Adipocyte (in vitro differentiated cells): ENCODE measurements at regions not wholly inside any gene's neighbourhood (a gene's known extent, or its start where the extent isn't known, plus 50 kb on each side); places are given as distances from the start of the nearest gene placed in this dataset.

Experiments
- DNase-seq: peaks from one replicate; pipeline ENCODE4 v3.0.0-alpha.2; 2015; ENCODE audit warnings: low read depth
- H3K27me3 ChIP-seq: replicated peaks from 2 replicates; pipeline ENCODE4 v1.7.0; 2013; ENCODE audit warnings: mild to moderate bottlenecking, low read length, moderate library complexity; ENCODE audit not compliant: control insufficient read depth, insufficient read depth
- H3K36me3 ChIP-seq: 2 replicates; pipeline ENCODE4 v1.7.0; 2013; ENCODE audit warnings: low read length, mild to moderate bottlenecking, moderate library complexity; ENCODE audit not compliant: control insufficient read depth, insufficient read depth, severe bottlenecking
- H3K4me1 ChIP-seq: 2 replicates; pipeline ENCODE4 v1.7.0; 2013; ENCODE audit warnings: mild to moderate bottlenecking, low read length, moderate library complexity; ENCODE audit not compliant: control insufficient read depth, insufficient read depth
- H3K4me3 ChIP-seq: 2 replicates; pipeline ENCODE4 v1.7.0; 2013; ENCODE audit warnings: mild to moderate bottlenecking, low read length, moderate library complexity
- H3K9ac ChIP-seq: 2 replicates; pipeline ENCODE4 v1.7.0; 2013; ENCODE audit warnings: mild to moderate bottlenecking, low read length, moderate library complexity
- H3K9me3 ChIP-seq: 2 replicates; pipeline ENCODE4 v1.7.0; 2013; ENCODE audit warnings: mild to moderate bottlenecking, low read length, moderate library complexity; ENCODE audit not compliant: control insufficient read depth

GRCh38 chr22:48182846-48183805 lies 1420.7 kb downstream of the TBC1D22A start:
- Histone ChIP-seq H3K36me3 (no peaks in the 10 kb centered on the region), H3K4me3 (no peak overlapping the region), H3K9me3 (peaks cover 4% of the 10 kb centered on the region), H3K4me1 (no peaks in the 10 kb centered on the region), H3K9ac (no peak overlapping the region), H3K27me3 (no peaks in the 10 kb centered on the region)
- no peak for DNase-seq

- no peaks in the 10 kb centered on the region for H3K27me3 ChIP-seq
Observed at GRCh38 chr22:48182031-48182430, 1419.6 kb downstream of the TBC1D22A start.

GRCh38 chr22:48181263-48181955 lies 1419.0 kb downstream of the TBC1D22A start:
- no peak for DNase-seq
- peaks cover 4% of the 10 kb centered on the region for H3K9me3 ChIP-seq
- no peak overlapping the region for H3K9ac ChIP-seq
- H3K4me1 ChIP-seq, result no peaks in the 10 kb centered on the region
- H3K27me3 ChIP-seq, result no peaks in the 10 kb centered on the region
- no peak overlapping the region for H3K4me3 ChIP-seq
- H3K36me3 ChIP-seq, result no peaks in the 10 kb centered on the region

More at GRCh38 chr22:48182031-48182430, 1419.6 kb downstream of the TBC1D22A start:
- Histone ChIP-seq H3K4me1 (no peaks in the 10 kb centered on the region), H3K9me3 (peaks cover 4% of the 10 kb centered on the region), H3K9ac (no peak overlapping the region), H3K36me3 (no peaks in the 10 kb centered on the region), H3K4me3 (no peak overlapping the region)
- DNase-seq, result no peak

GRCh38 chr22:48180631-48181030 lies 1418.2 kb downstream of the TBC1D22A start:
- Histone ChIP-seq H3K4me1 (no peaks in the 10 kb centered on the region), H3K9me3 (peaks cover 4% of the 10 kb centered on the region), H3K36me3 (no peaks in the 10 kb centered on the region), H3K4me3 (no peak overlapping the region), H3K27me3 (no peaks in the 10 kb centered on the region), H3K9ac (no peak overlapping the region)
- DNase-seq, result no peak

GRCh38 chr22:48179571-48180546 lies 1417.4 kb downstream of the TBC1D22A start:
- DNase-seq, result no peak

GRCh38 chr22:48178536-48178935 lies 1416.1 kb downstream of the TBC1D22A start:
- H3K9ac ChIP-seq, result no peak overlapping the region
- no peak overlapping the region for H3K4me3 ChIP-seq
- H3K4me1 ChIP-seq, result no peaks in the 10 kb centered on the region
- peaks cover 4% of the 10 kb centered on the region for H3K9me3 ChIP-seq
- no peaks in the 10 kb centered on the region for H3K36me3 ChIP-seq
- H3K27me3 ChIP-seq, result no peaks in the 10 kb centered on the region
- DNase-seq, result no peak

More at GRCh38 chr22:48179571-48180546, 1417.4 kb downstream of the TBC1D22A start:
- Histone ChIP-seq H3K9me3 (peaks cover 4% of the 10 kb centered on the region), H3K9ac (no peak overlapping the region), H3K36me3 (no peaks in the 10 kb centered on the region), H3K27me3 (no peaks in the 10 kb centered on the region), H3K4me1 (no peaks in the 10 kb centered on the region), H3K4me3 (no peak overlapping the region)

- H3K9me3 ChIP-seq, result peaks cover 4% of the 10 kb centered on the region
Observed at GRCh38 chr22:48177631-48178030, 1415.2 kb downstream of the TBC1D22A start.

GRCh38 chr22:48175721-48176120 lies 1413.3 kb downstream of the TBC1D22A start:
- Histone ChIP-seq H3K36me3 (no peaks in the 10 kb centered on the region), H3K9me3 (peaks cover 4% of the 10 kb centered on the region), H3K9ac (no peak overlapping the region), H3K4me1 (no peaks in the 10 kb centered on the region), H3K27me3 (no peaks in the 10 kb centered on the region), H3K4me3 (no peak overlapping the region)
- no peak for DNase-seq

More at GRCh38 chr22:48177631-48178030, 1415.2 kb downstream of the TBC1D22A start:
- H3K4me3 ChIP-seq, result no peak overlapping the region
- DNase-seq, result no peak
- no peaks in the 10 kb centered on the region for H3K4me1 ChIP-seq
- H3K36me3 ChIP-seq, result no peaks in the 10 kb centered on the region
- no peaks in the 10 kb centered on the region for H3K27me3 ChIP-seq
- no peak overlapping the region for H3K9ac ChIP-seq

- Histone ChIP-seq H3K4me3 (no peak overlapping the region), H3K4me1 (no peaks in the 10 kb centered on the region), H3K9me3 (peaks cover 4% of the 10 kb centered on the region), H3K36me3 (no peaks in the 10 kb centered on the region), H3K9ac (no peak overlapping the region), H3K27me3 (no peaks in the 10 kb centered on the region)
- DNase-seq, result no peak
Observed at GRCh38 chr22:48173773-48174160, 1411.3 kb downstream of the TBC1D22A start.

GRCh38 chr22:48173061-48173772 lies 1410.8 kb downstream of the TBC1D22A start:
- H3K36me3 ChIP-seq, result no peaks in the 10 kb centered on the region
- no peaks in the 10 kb centered on the region for H3K27me3 ChIP-seq
- H3K4me1 ChIP-seq, result no peaks in the 10 kb centered on the region
- no peak overlapping the region for H3K9ac ChIP-seq
- DNase-seq, result no peak
- no peaks in the 10 kb centered on the region for H3K9me3 ChIP-seq
- H3K4me3 ChIP-seq, result no peak overlapping the region
